Fibroblast of villous mesenchyme (primary cell): ENCODE measurements at regions not wholly inside any gene's neighbourhood (a gene's known extent, or its start where the extent isn't known, plus 50 kb on each side); places are given as distances from the start of the nearest gene placed in this dataset.

Experiments used
- DNase-seq: peaks from one replicate; pipeline ENCODE4 v3.0.0-alpha.2; 2010; ENCODE audit warnings: low read depth
- H3K4me3 ChIP-seq: 2 replicates; pipeline ENCODE4 v1.5.1; 2011; ENCODE audit warnings: low read depth, mild to moderate bottlenecking, low read length
- TF ChIP-seq, protein P1 (sequence below): IDR thresholded peaks from 2 replicates; pipeline ENCODE4 v1.5.1; 2012; ENCODE audit warnings: low read depth, mild to moderate bottlenecking, low read length; ENCODE audit not compliant: insufficient read depth

DNA sequence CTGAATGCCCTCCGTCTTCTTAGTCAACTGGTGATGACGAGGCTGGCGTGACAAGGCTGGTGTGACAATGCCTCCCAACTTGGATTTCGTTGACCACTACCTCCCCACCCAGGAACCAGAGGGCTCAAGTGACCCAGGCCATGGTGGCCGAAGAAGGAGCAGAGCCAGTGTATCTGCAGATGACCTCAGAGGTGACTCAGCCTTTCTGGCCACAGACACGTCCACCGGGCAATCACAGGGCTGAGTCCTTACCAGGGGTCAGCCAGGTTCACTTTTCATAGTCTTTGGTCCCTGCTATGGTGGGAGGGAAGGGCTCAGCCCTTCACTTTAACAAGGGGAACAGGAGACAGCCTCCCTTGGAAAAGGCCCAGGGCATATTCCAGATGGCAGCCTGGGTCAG lies 116.3 kb downstream of the MAF start:
- H3K4me3 ChIP-seq, result no peak overlapping the region
- no peak for DNase-seq
- TF ChIP-seq, protein P1, sequence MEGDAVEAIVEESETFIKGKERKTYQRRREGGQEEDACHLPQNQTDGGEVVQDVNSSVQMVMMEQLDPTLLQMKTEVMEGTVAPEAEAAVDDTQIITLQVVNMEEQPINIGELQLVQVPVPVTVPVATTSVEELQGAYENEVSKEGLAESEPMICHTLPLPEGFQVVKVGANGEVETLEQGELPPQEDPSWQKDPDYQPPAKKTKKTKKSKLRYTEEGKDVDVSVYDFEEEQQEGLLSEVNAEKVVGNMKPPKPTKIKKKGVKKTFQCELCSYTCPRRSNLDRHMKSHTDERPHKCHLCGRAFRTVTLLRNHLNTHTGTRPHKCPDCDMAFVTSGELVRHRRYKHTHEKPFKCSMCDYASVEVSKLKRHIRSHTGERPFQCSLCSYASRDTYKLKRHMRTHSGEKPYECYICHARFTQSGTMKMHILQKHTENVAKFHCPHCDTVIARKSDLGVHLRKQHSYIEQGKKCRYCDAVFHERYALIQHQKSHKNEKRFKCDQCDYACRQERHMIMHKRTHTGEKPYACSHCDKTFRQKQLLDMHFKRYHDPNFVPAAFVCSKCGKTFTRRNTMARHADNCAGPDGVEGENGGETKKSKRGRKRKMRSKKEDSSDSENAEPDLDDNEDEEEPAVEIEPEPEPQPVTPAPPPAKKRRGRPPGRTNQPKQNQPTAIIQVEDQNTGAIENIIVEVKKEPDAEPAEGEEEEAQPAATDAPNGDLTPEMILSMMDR, result no peak

DNA sequence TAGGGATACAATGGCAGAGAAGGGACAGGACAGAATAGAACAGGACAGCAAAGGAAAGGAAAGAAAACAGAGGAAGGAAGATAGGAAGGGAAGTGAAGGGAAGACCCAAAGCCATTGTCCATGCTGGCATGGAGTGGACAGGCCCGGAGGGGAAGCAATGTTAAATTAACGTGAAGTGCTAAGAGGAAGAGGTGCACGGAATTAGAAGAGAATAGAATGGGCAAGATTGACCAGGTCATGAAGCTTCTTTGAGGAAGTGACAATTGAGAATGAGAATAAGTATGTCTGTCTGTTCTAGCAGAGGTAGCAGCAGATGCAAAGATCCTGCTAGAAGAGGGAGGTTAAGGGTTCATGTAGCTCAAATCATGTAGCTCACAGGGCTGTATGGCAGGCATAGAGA lies 117.2 kb downstream of the MAF start:
- no peak overlapping the region for H3K4me3 ChIP-seq
- TF ChIP-seq, protein P1, result no peak
- no peak for DNase-seq

DNA sequence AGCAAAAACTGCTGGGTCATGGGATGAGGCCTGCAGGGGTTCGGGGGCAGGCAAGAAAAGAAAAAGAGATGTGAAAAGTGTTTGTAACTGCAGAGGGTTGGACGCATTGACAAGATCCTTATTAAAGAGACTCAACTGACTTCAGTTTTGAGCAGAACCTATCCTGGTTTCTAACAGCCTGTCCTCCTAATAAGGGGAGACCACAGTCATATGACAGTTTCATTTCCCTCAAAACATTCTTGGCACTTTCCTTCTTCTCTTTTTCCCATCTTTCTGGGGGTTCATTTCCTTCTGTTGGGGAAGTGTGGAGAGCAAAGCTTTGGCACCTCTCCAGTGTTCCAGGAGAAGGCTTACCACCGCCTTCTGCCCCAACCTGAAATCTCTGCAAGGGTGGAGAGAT lies 118.5 kb downstream of the MAF start:
- TF ChIP-seq, protein P1, result no peak
- DNase-seq, result no peak
- H3K4me3 ChIP-seq, result no peak overlapping the region

DNA sequence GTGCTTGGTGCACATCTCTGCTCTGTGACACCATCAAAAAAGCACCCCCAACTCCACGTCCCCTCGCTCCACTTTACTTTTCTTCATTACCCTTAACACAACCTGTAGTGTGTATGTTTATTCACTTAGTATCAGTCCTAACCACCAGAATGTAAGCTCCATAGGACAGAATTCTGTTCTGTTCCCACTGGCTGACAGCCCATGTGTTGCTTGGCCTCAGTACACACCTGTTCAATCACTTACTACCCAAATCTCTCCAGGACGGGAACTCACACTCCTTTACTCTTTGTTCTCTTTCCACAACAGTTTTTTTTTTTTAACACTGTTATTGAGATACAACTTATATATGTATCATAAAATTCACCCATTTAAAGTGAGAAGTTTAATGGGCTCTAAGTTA lies 119.6 kb downstream of the MAF start:
- no peak overlapping the region for H3K4me3 ChIP-seq
- TF ChIP-seq, protein P1, result no peak
- DNase-seq, result no peak

DNA sequence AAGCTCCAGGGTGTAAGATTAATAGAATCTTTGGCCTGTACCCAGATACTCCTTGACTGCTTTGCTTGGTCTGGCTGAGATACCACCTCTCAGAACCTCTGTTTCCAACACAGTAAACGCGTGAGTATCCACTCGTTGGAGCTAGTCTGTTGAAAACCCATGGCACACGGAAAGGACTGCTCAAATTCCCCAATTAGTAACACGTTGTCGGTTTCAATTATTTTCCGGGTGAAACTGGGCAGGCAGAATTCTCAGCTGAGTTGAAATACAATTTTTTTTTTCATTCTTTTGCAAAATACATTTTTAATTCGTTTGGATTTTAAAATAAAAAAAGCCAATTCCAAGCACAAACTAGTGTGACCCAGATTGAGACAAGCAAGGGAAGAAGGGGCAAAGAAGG lies 120.5 kb downstream of the MAF start:
- no peak for DNase-seq
- TF ChIP-seq, protein P1, result no peak
- no peak overlapping the region for H3K4me3 ChIP-seq

DNA sequence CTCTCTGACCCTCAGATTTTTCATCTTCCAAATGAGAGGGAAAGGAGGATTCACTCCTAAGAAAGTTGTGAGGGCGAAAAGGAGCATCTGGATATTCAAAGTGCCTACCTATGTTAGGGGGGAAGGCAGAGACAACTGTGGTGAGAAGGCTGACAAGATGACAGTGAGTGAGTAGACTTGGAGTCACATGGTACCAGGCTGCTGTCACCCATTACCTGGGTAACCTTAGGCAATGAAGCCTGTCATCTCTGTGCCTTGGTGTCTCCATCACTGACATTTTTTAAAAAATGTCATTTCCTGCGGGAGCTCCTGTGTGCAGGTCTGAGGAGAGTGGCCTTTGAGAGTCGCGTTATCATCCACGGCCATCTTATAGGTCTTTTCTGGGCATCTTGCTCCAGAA lies 124.0 kb downstream of the MAF start:
- DNase-seq, result no peak
- TF ChIP-seq, protein P1, result no peak
- no peak overlapping the region for H3K4me3 ChIP-seq

DNA sequence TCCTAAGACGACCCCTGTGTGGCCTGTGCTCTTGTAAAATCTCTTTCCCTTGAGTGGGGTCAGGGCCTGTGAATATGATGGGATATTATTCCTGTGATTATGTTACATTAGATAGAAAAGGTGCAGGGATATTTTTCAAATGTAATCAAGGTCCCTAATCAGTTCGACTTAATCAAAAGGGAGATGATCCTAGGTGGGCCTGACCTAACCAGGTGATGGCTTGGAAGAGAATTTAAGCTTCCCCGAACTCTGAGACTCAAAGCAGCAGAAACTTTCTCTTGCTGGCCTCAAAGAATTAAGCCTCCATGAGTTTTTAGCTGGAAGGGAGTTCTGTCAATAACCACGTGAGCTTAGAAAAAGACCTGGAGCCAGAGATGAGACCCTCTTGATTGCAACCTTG lies 124.7 kb downstream of the MAF start:
- DNase-seq, result no peak
- H3K4me3 ChIP-seq, result no peak overlapping the region
- TF ChIP-seq, protein P1, result no peak
